Panc1 (cell line): ENCODE measurements at regions not wholly inside any gene's neighbourhood (a gene's known extent, or its start where the extent isn't known, plus 50 kb on each side); places are given as distances from the start of the nearest gene placed in this dataset.

Experiments used
- ATAC-seq: fragments of 200-7000 bp; cut with Tn5 transposase; 2 replicates; pipeline ENCODE4 v1.9.1; 2020; ENCODE audit warnings: mild to moderate bottlenecking, moderate library complexity
- BruUV-seq: library from RNA; stranded (reverse); fragments of 400-500 nt; replicated peaks from 2 replicates; lab custom pipeline; 2021; lab: Mats Ljungman, UMichigan
- CTCF ChIA-PET: fragments of 300-600 bp; sonication (Branson Sonifier 250); formaldehyde crosslinking; loops from one replicate; lab custom pipeline; 2022; ENCODE audit warnings: antibody characterized with exemption; lab: Charles Lee
- POLR2A ChIA-PET: fragments of 300-600 bp; sonication (Branson Sonifier 250); formaldehyde crosslinking; loops from one replicate; lab custom pipeline; 2022; ENCODE audit warnings: antibody characterized with exemption; lab: Charles Lee
- DNase-seq: peaks from one replicate; pipeline ENCODE4 v3.0.0-alpha.2; 2010; ENCODE audit warnings: low read depth, low spot score
- H3K27ac ChIP-seq: 2 replicates; pipeline ENCODE4 v1.5.1; 2011; ENCODE audit warnings: mild to moderate bottlenecking, low read length, inconsistent platforms
- H3K27me3 ChIP-seq: fragments of 200-500 bp; sonication (Bioruptor generic); 2 replicates; pipeline ENCODE4 v1.6.0; 2014; ENCODE audit warnings: low read length, inconsistent platforms; ENCODE audit not compliant: control insufficient read depth, insufficient read depth
- H3K36me3 ChIP-seq: fragments of 200-500 bp; sonication (Bioruptor generic); 2 replicates; pipeline ENCODE4 v1.5.1; 2014; ENCODE audit warnings: inconsistent platforms, mild to moderate bottlenecking, low read length, moderate library complexity; ENCODE audit not compliant: control insufficient read depth, insufficient read depth
- H3K4me1 ChIP-seq: 2 replicates; pipeline ENCODE4 v1.5.1; 2011; ENCODE audit warnings: inconsistent platforms, mild to moderate bottlenecking, low read length, moderate library complexity; ENCODE audit not compliant: control insufficient read depth, insufficient read depth
- H3K4me3 ChIP-seq, 2 experiments: 2 replicates each; pipeline ENCODE4 v1.5.1; 2011 to 2012; ENCODE audit warnings: low read depth in 2 of 2, low read length in 2 of 2, mild to moderate bottlenecking in 2 of 2, inconsistent platforms in 1 of 2, moderate library complexity in 1 of 2
- H3K9me3 ChIP-seq: fragments of 200-500 bp; sonication (Bioruptor generic); 2 replicates; pipeline ENCODE4 v1.5.1; 2014; ENCODE audit warnings: low read depth, mild to moderate bottlenecking, inconsistent platforms, low read length, moderate library complexity; ENCODE audit not compliant: control insufficient read depth, insufficient read depth
- CTCF ChIP-seq: fragments of 450-650 bp; IDR thresholded peaks from 2 replicates; pipeline ENCODE4 v1.5.1; 2017; ENCODE audit warnings: mild to moderate bottlenecking
- POLR2AphosphoS5 ChIP-seq: IDR thresholded peaks from 2 replicates; pipeline ENCODE4 v1.6.1; 2012; ENCODE audit warnings: mild to moderate bottlenecking, low read depth, low read length, moderate library complexity
- SIN3A ChIP-seq: IDR thresholded peaks from 2 replicates; pipeline ENCODE4 v1.6.1; 2012; ENCODE audit warnings: low read depth, mild to moderate bottlenecking, low read length, moderate library complexity, borderline replicate concordance; ENCODE audit not compliant: insufficient read depth
- TCF7L2 ChIP-seq: IDR thresholded peaks from 2 replicates; pipeline ENCODE4 v1.6.1; 2011; ENCODE audit warnings: mild to moderate bottlenecking, low read depth, low read length, inconsistent platforms
- in situ Hi-C: cut with HindIII; loops from 2 replicates; pipeline ENCODE4 v1.10.0; 2016; ENCODE audit warnings: low sequenced_read_pairs, low pct_unique_long_range_greater_than_20kb
- intact Hi-C: fragments of 100-400 bp; cut with micrococcal nuclease; formaldehyde crosslinking; loops from one replicate; pipeline ENCODE4 v1.10.0; 2022; ENCODE audit not compliant: unreplicated experiment
- TF ChIP-seq, protein P1 (sequence below), 2 experiments: IDR thresholded peaks; 2 replicates each; pipeline ENCODE4 v1.6.1; 2011 to 2012; ENCODE audit warnings: low read depth in 2 of 2, control low read depth in 1 of 2, low read length in 1 of 2, mild to moderate bottlenecking in 1 of 2, moderate library complexity in 1 of 2; ENCODE audit not compliant: insufficient read depth in 1 of 2

- no peaks in the 10 kb centered on the region for H3K4me1 ChIP-seq
- H3K27ac ChIP-seq: no peak overlapping the region
- POLR2A ChIA-PET: no interaction called here
- no TSS peak for BruUV-seq
- intact Hi-C loops: no loop called here
- TF ChIP-seq, protein P1, sequence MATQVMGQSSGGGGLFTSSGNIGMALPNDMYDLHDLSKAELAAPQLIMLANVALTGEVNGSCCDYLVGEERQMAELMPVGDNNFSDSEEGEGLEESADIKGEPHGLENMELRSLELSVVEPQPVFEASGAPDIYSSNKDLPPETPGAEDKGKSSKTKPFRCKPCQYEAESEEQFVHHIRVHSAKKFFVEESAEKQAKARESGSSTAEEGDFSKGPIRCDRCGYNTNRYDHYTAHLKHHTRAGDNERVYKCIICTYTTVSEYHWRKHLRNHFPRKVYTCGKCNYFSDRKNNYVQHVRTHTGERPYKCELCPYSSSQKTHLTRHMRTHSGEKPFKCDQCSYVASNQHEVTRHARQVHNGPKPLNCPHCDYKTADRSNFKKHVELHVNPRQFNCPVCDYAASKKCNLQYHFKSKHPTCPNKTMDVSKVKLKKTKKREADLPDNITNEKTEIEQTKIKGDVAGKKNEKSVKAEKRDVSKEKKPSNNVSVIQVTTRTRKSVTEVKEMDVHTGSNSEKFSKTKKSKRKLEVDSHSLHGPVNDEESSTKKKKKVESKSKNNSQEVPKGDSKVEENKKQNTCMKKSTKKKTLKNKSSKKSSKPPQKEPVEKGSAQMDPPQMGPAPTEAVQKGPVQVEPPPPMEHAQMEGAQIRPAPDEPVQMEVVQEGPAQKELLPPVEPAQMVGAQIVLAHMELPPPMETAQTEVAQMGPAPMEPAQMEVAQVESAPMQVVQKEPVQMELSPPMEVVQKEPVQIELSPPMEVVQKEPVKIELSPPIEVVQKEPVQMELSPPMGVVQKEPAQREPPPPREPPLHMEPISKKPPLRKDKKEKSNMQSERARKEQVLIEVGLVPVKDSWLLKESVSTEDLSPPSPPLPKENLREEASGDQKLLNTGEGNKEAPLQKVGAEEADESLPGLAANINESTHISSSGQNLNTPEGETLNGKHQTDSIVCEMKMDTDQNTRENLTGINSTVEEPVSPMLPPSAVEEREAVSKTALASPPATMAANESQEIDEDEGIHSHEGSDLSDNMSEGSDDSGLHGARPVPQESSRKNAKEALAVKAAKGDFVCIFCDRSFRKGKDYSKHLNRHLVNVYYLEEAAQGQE (IDR thresholded peaks at IDR 0.05; ENCODE audit: insufficient read depth in 1 of 2, low read depth in 2 of 2, low read length in 1 of 2): no peak
- TF ChIP-seq POLR2AphosphoS5: no peak
- no peak for TF ChIP-seq CTCF
- no peak for TF ChIP-seq TCF7L2
- TF ChIP-seq SIN3A: no peak
- no peaks in the 10 kb centered on the region for H3K36me3 ChIP-seq
- DNase-seq: no peak
- H3K9me3 ChIP-seq: no peaks in the 10 kb centered on the region
- H3K27me3 ChIP-seq: no peaks in the 10 kb centered on the region
- in situ Hi-C loops: no loop called here
- CTCF ChIA-PET: no interaction called here
- ATAC-seq: no peak
- no peak overlapping the region for H3K4me3 ChIP-seq
These were observed 417.5 kb upstream of the GRM3 start for GRCh38 chr7:86226191-86226590.

- in situ Hi-C loops: no loop called here
- H3K9me3 ChIP-seq: no peaks in the 10 kb centered on the region
- intact Hi-C loops: no loop called here
- no peaks in the 10 kb centered on the region for H3K36me3 ChIP-seq
- no peak overlapping the region for H3K4me3 ChIP-seq
- ChIA-PET POLR2A (no interaction called here), CTCF (no interaction called here)
- no TSS peak for BruUV-seq
- no peaks in the 10 kb centered on the region for H3K27me3 ChIP-seq
- no peaks in the 10 kb centered on the region for H3K4me1 ChIP-seq
- no peak for ATAC-seq
- DNase-seq: no peak
- TF ChIP-seq POLR2AphosphoS5 (no peak), CTCF (no peak), TCF7L2 (no peak), SIN3A (no peak)
- TF ChIP-seq, protein P1 (IDR thresholded peaks at IDR 0.05; ENCODE audit: insufficient read depth in 1 of 2, low read depth in 2 of 2, low read length in 1 of 2): no peak
- H3K27ac ChIP-seq: no peak overlapping the region
These were observed 420.9 kb upstream of the GRM3 start for GRCh38 chr7:86222806-86223205.
